ENCODE measurements at regions not wholly inside any gene's neighbourhood (a gene's known extent, or its start where the extent isn't known, plus 50 kb on each side); places are given as distances from the start of the nearest gene placed in this dataset.
"Not testable (repeated sequence)": the region's sequence is repeated elsewhere in the genome, so short reads cannot be mapped to it uniquely, and the experiment has no call there.

GRCh38 chr12:27133022-27133590 is 50.7 kb upstream of the C12orf71 start:
- DNase-seq (ENCODE audit: low spot score) = no peak
- in situ Hi-C loops (cut with HindIII; ENCODE audit: low sequenced_read_pairs) = no loop called here

GRCh38 chr12:27140478-27140969 is 58.1 kb upstream of the C12orf71 start:
- DNase-seq (ENCODE audit: low spot score) = no peak
- in situ Hi-C loops (cut with HindIII; ENCODE audit: low sequenced_read_pairs) = no loop called here

- DNase-seq (ENCODE audit: low spot score) = peak; percentile 60
- in situ Hi-C loops (cut with HindIII; ENCODE audit: low sequenced_read_pairs) = no loop called here
Measured at GRCh38 chr12:27142101-27142721, 59.8 kb upstream of the C12orf71 start.

GRCh38 chr12:27143256-27144069 is 61.1 kb upstream of the C12orf71 start:
- DNase-seq (ENCODE audit: low spot score) = no peak
- in situ Hi-C loops (cut with HindIII; ENCODE audit: low sequenced_read_pairs) = no loop called here

GRCh38 chr12:27145725-27146124 is 63.3 kb upstream of the C12orf71 start:
- DNase-seq (ENCODE audit: low spot score); in situ Hi-C loops (cut with HindIII; ENCODE audit: low sequenced_read_pairs): not testable (repeated sequence)

- no peak for DNase-seq (ENCODE audit: low spot score)
- in situ Hi-C loops (cut with HindIII; ENCODE audit: low sequenced_read_pairs) = no loop called here
Measured at GRCh38 chr12:27148373-27148772, 66.0 kb upstream of the C12orf71 start.

GRCh38 chr12:27148791-27149190 is 66.4 kb upstream of the C12orf71 start:
- in situ Hi-C loops (cut with HindIII; ENCODE audit: low sequenced_read_pairs) = no loop called here
- no peak for DNase-seq (ENCODE audit: low spot score)

GRCh38 chr12:27151479-27151878 is 69.1 kb upstream of the C12orf71 start:
- DNase-seq (ENCODE audit: low spot score) = no peak
- in situ Hi-C loops (cut with HindIII; ENCODE audit: low sequenced_read_pairs) = no loop called here

GRCh38 chr12:27158297-27158696 is 75.9 kb upstream of the C12orf71 start:
- in situ Hi-C loops (cut with HindIII; ENCODE audit: low sequenced_read_pairs) = no loop called here
- no peak for DNase-seq (ENCODE audit: low spot score)

GRCh38 chr12:27161458-27162228 is 79.3 kb upstream of the C12orf71 start:
- DNase-seq (ENCODE audit: low spot score) = no peak
- in situ Hi-C loops (cut with HindIII; ENCODE audit: low sequenced_read_pairs) = no loop called here

GRCh38 chr12:27162229-27162537 is 79.8 kb upstream of the C12orf71 start:
- in situ Hi-C loops (cut with HindIII; ENCODE audit: low sequenced_read_pairs) = no loop called here
- no peak for DNase-seq (ENCODE audit: low spot score)

GRCh38 chr12:27163048-27163715 is 80.8 kb upstream of the C12orf71 start:
- in situ Hi-C loops (cut with HindIII; ENCODE audit: low sequenced_read_pairs) = no loop called here
- DNase-seq (ENCODE audit: low spot score) = no peak

GRCh38 chr12:27163894-27164293 is 80.2 kb upstream of the STK38L start:
- in situ Hi-C loops (cut with HindIII; ENCODE audit: low sequenced_read_pairs) = no loop called here
- no peak for DNase-seq (ENCODE audit: low spot score)

- no peak for DNase-seq (ENCODE audit: low spot score)
- in situ Hi-C loops (cut with HindIII; ENCODE audit: low sequenced_read_pairs) = no loop called here
Measured at GRCh38 chr12:27164330-27165040, 79.6 kb upstream of the STK38L start.

- in situ Hi-C loops (cut with HindIII; ENCODE audit: low sequenced_read_pairs); DNase-seq (ENCODE audit: low spot score): not testable (repeated sequence)
Measured at GRCh38 chr12:27165958-27166357, 78.1 kb upstream of the STK38L start.

GRCh38 chr12:27171494-27171893 is 72.6 kb upstream of the STK38L start:
- DNase-seq (ENCODE audit: low spot score); in situ Hi-C loops (cut with HindIII; ENCODE audit: low sequenced_read_pairs): not testable (repeated sequence)

GRCh38 chr12:27176765-27177164 is 67.3 kb upstream of the STK38L start:
- in situ Hi-C loops (cut with HindIII; ENCODE audit: low sequenced_read_pairs) = no loop called here

GRCh38 chr12:27177706-27178105 is 66.4 kb upstream of the STK38L start:
- no peak for DNase-seq (ENCODE audit: low spot score)
- in situ Hi-C loops (cut with HindIII; ENCODE audit: low sequenced_read_pairs) = no loop called here

More at GRCh38 chr12:27176765-27177164, 67.3 kb upstream of the STK38L start:
- no peak for DNase-seq (ENCODE audit: low spot score)

- in situ Hi-C loops (cut with HindIII; ENCODE audit: low sequenced_read_pairs) = no loop called here
- DNase-seq (ENCODE audit: low spot score) = no peak
Measured at GRCh38 chr12:27178255-27178654, 65.8 kb upstream of the STK38L start.

All from G401 (cell line).